GM12878 (cell line): ENCODE measurements at regions not wholly inside any gene's neighbourhood (a gene's known extent, or its start where the extent isn't known, plus 50 kb on each side); places are given as distances from the start of the nearest gene placed in this dataset.

Source experiments
- CBFB ChIP-seq: IDR thresholded peaks from 2 replicates; pipeline ENCODE4 v1.6.1; 2016; ENCODE audit warnings: antibody characterized with exemption, low read depth
- CEBPB ChIP-seq, 2 experiments: fragments of 150-350 bp in 1 of 2; IDR thresholded peaks; 2 replicates each; pipeline ENCODE4 v1.6.1; 2012 to 2014; ENCODE audit warnings: low read depth in 2 of 2, low read length in 2 of 2, borderline replicate concordance in 1 of 2, inconsistent platforms in 1 of 2
- E2F4 ChIP-seq: IDR thresholded peaks from 2 replicates; pipeline ENCODE4 v1.6.1; 2012; ENCODE audit warnings: low read depth, low read length, improper control_type of control experiment
- FOXM1 ChIP-seq: IDR thresholded peaks from 2 replicates; pipeline ENCODE4 v1.6.1; 2012; ENCODE audit warnings: low read depth, mild to moderate bottlenecking, inconsistent platforms, low read length, moderate library complexity
- POLR2A ChIP-seq: IDR thresholded peaks from 2 replicates; pipeline ENCODE4 v1.6.1; 2011; ENCODE audit warnings: low read depth, mild to moderate bottlenecking, low read length
- SIN3A ChIP-seq: IDR thresholded peaks from 2 replicates; pipeline ENCODE4 v1.6.1; 2012; ENCODE audit warnings: low read depth, low read length, improper control_type of control experiment
- SIX5 ChIP-seq: IDR thresholded peaks from 2 replicates; pipeline ENCODE4 v1.6.1; 2011; ENCODE audit warnings: mild to moderate bottlenecking, low read depth, low read length, moderate library complexity; ENCODE audit not compliant: severe bottlenecking

GRCh38 chr14:100468557-100468956 lies 118.7 kb downstream of the BEGAIN start:
- TF ChIP-seq SIN3A, result no peak
- TF ChIP-seq SIX5, result no peak
- TF ChIP-seq CEBPB (IDR thresholded peaks at IDR 0.05; ENCODE audit: borderline replicate concordance in 1 of 2, low read depth in 2 of 2, low read length in 2 of 2), result no peak
- TF ChIP-seq FOXM1, result no peak
- TF ChIP-seq E2F4, result no peak
- TF ChIP-seq POLR2A, result no peak
- TF ChIP-seq CBFB, result no peak
